Spleen (tissue), 11 donors: ENCODE measurements at regions not wholly inside any gene's neighbourhood (a gene's known extent, or its start where the extent isn't known, plus 50 kb on each side); places are given as distances from the start of the nearest gene placed in this dataset.

Experiments
- DNase-seq: peaks from one replicate; pipeline ENCODE4 v3.0.0-alpha.2; 2020
- H3K27ac ChIP-seq, 8 donors: fragments of 200-600 bp; sonication (generic) in 7 of 8; 1 replicate in 4 of 8; 2 replicates in 4 of 8; pipeline versions ENCODE4 v1.5.0 to v1.8.0; 2016 to 2021; ENCODE audit warnings: inconsistent platforms in 4 of 8, mild to moderate bottlenecking in 4 of 8, moderate library complexity in 1 of 8
- H3K27me3 ChIP-seq, 7 donors: fragments of 200-600 bp; sonication (generic) in 6 of 7; replicated peaks in 1 of 7; 1 replicate in 4 of 7; 2 replicates in 3 of 7; pipeline versions ENCODE4 v1.5.0 to v1.8.0; 2016 to 2021; ENCODE audit warnings: inconsistent platforms in 3 of 7, mild to moderate bottlenecking in 1 of 7
- H3K36me3 ChIP-seq, 6 donors: fragments of 200-600 bp; sonication (generic) in 5 of 6; 1 replicate in 4 of 6; 2 replicates in 2 of 6; pipeline versions ENCODE4 v1.5.0 to v1.8.0; 2016 to 2021; ENCODE audit warnings: inconsistent platforms in 2 of 6
- H3K4me1 ChIP-seq, 6 donors: fragments of 200-600 bp; sonication (generic) in 5 of 6; 1 replicate in 3 of 6; 2 replicates in 3 of 6; pipeline versions ENCODE4 v1.5.0 to v1.8.0; 2016 to 2021; ENCODE audit warnings: inconsistent platforms in 3 of 6
- H3K4me3 ChIP-seq, 8 donors: fragments of 200-600 bp; sonication (generic) in 7 of 8; 1 replicate in 4 of 8; 2 replicates in 4 of 8; pipeline versions ENCODE4 v1.5.0 to v1.8.0; 2016 to 2021; ENCODE audit warnings: inconsistent platforms in 4 of 8, mild to moderate bottlenecking in 4 of 8, moderate library complexity in 2 of 8
- H3K9me3 ChIP-seq, 8 donors: fragments of 200-600 bp; sonication (generic) in 7 of 8; 1 replicate in 4 of 8; 2 replicates in 4 of 8; pipeline versions ENCODE4 v1.5.0 to v1.8.0; 2016 to 2021; ENCODE audit warnings: inconsistent platforms in 4 of 8
- POLR2A ChIP-seq, 3 donors: fragments of 450-650 bp; IDR thresholded peaks; one replicate each; pipeline ENCODE4 v1.5.1; 2017; ENCODE audit warnings: antibody characterized with exemption in 3 of 3, mild to moderate bottlenecking in 1 of 3
- POLR2AphosphoS5 ChIP-seq, 3 donors: sonication (generic); formaldehyde crosslinking; IDR thresholded peaks; one replicate each; pipeline ENCODE4 v1.5.1; 2017; ENCODE audit warnings: antibody characterized with exemption in 3 of 3
- WGBS, 5 donors: extraction: QIAGEN DNeasy Blood & Tissue Kit in 3 of 5; methylation state at CpG; one replicate each; pipeline versions ENCODE4 v1.1.5 to v1.1.7; 2013 to 2018; 5-methylcytosine and 5-hydroxymethylcytosine counted together
- intact Hi-C: fragments of 100-400 bp; cut with DNase I; formaldehyde crosslinking; loops from one replicate; pipeline ENCODE4 v1.15.0; 2023; ENCODE audit warnings: low total_unique reads
- TF ChIP-seq, protein P1 (sequence below), 11 experiments: fragments of 200-600 bp in 7 of 11; fragments of 450-650 bp in 4 of 11; sonication (generic) in 4 of 11; IDR thresholded peaks in 8 of 11; conservative IDR thresholded peaks in 3 of 11; 1 replicate in 7 of 11; 2 replicates in 4 of 11; pipeline versions ENCODE4 v1.4.0 to v1.8.0; 2016 to 2021; ENCODE audit warnings: antibody characterized with exemption in 11 of 11, inconsistent platforms in 4 of 11, mild to moderate bottlenecking in 1 of 11
- donor health status: healthy with polysubstance abuse.
- donor health status: DM: no; HTN: no; CAD: no; lungs with moderate emphysema.
- donor health status: DM: no; HTN: no; CAD: no.
- donor health status: Bipolar disorder and iron deficiency.
- donor health status: healthy.
- donor health status: DM: no; HTN: no; CAD: no.
- donor health status: DM: yes; HTN: yes; CAD: no.

- no peaks in the 10 kb centered on the region for H3K27me3 ChIP-seq
- intact Hi-C loops, result no loop called here
- H3K36me3 ChIP-seq, result no peaks in the 10 kb centered on the region
- H3K4me3 ChIP-seq, result no peak overlapping the region
- no peak for DNase-seq
- TF ChIP-seq POLR2AphosphoS5 (IDR thresholded peaks at IDR 0.05) (no peak), POLR2A (IDR thresholded peaks at IDR 0.05) (no peak)
- TF ChIP-seq, protein P1, sequence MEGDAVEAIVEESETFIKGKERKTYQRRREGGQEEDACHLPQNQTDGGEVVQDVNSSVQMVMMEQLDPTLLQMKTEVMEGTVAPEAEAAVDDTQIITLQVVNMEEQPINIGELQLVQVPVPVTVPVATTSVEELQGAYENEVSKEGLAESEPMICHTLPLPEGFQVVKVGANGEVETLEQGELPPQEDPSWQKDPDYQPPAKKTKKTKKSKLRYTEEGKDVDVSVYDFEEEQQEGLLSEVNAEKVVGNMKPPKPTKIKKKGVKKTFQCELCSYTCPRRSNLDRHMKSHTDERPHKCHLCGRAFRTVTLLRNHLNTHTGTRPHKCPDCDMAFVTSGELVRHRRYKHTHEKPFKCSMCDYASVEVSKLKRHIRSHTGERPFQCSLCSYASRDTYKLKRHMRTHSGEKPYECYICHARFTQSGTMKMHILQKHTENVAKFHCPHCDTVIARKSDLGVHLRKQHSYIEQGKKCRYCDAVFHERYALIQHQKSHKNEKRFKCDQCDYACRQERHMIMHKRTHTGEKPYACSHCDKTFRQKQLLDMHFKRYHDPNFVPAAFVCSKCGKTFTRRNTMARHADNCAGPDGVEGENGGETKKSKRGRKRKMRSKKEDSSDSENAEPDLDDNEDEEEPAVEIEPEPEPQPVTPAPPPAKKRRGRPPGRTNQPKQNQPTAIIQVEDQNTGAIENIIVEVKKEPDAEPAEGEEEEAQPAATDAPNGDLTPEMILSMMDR (IDR thresholded peaks at IDR 0.05 in 8 of 11, conservative IDR thresholded peaks at IDR 0.05 in 3 of 11), result no peak
- no peak overlapping the region for H3K27ac ChIP-seq
- no peaks in the 10 kb centered on the region for H3K4me1 ChIP-seq
- WGBS, 5 donors, result 62 to 71% (median 65%) methylated on average over 4 of the region's 4 CpGs
- no peaks in the 10 kb centered on the region for H3K9me3 ChIP-seq
These were observed 150.9 kb upstream of the ANK2 start for GRCh38 chr4:112898357-112899141.

GRCh38 chr4:112900416-112900815 lies 149.0 kb upstream of the ANK2 start:
- Histone ChIP-seq H3K4me3 (no peak overlapping the region), H3K4me1 (no peaks in the 10 kb centered on the region), H3K27me3 (no peaks in the 10 kb centered on the region), H3K36me3 (no peaks in the 10 kb centered on the region), H3K9me3 (no peaks in the 10 kb centered on the region), H3K27ac (no peak overlapping the region)
- no peak for DNase-seq
- intact Hi-C loops, result no loop called here
- TF ChIP-seq POLR2AphosphoS5 (IDR thresholded peaks at IDR 0.05) (no peak), POLR2A (IDR thresholded peaks at IDR 0.05) (no peak)
- TF ChIP-seq, protein P1 (IDR thresholded peaks at IDR 0.05 in 8 of 11, conservative IDR thresholded peaks at IDR 0.05 in 3 of 11), result no peak
- 82 to 89% (median 85%) methylated on average over 2 of the region's 2 CpGs for WGBS, 5 donors

- intact Hi-C loops, result no loop called here
- TF ChIP-seq POLR2AphosphoS5 (IDR thresholded peaks at IDR 0.05) (no peak), POLR2A (IDR thresholded peaks at IDR 0.05) (no peak)
- TF ChIP-seq, protein P1 (IDR thresholded peaks at IDR 0.05 in 8 of 11, conservative IDR thresholded peaks at IDR 0.05 in 3 of 11), result no peak
- no peak overlapping the region for H3K27ac ChIP-seq
- H3K27me3 ChIP-seq, result no peaks in the 10 kb centered on the region
- H3K9me3 ChIP-seq, result no peaks in the 10 kb centered on the region
- H3K4me3 ChIP-seq, result no peak overlapping the region
- WGBS, 5 donors, result 88 to 100% (median 94%) methylated on average over 1 of the region's 1 CpG
- H3K36me3 ChIP-seq, result no peaks in the 10 kb centered on the region
- no peaks in the 10 kb centered on the region for H3K4me1 ChIP-seq
- DNase-seq, result no peak
These were observed 147.5 kb upstream of the ANK2 start for GRCh38 chr4:112901962-112902411.

DNA sequence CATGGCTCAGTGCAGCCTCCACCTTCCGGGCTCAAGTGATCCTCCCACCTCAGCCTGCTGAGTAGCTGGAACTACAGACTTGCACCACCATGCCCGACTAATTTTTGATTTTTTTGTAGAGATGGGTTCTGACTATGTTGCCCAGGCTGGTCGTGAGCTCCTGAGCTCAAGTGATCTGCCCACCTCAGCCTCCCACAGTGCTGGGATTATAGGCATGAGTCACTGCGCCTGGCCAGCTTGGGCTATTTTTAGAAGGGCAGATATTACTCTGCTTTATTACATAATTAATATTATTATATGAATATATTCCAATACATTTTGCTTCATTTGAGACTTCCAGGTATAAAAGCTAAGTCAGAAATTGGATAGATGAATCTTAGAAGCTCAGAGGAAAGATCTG lies 143.7 kb upstream of the ANK2 start:
- DNase-seq, result no peak
- 74 to 85% (median 80%) methylated on average over 4 of the region's 4 CpGs for WGBS, 5 donors

More for the DNA sequence above, 143.7 kb upstream of the ANK2 start:
- Histone ChIP-seq H3K27ac (no peak overlapping the region), H3K4me3 (no peak overlapping the region), H3K27me3 (no peaks in the 10 kb centered on the region), H3K4me1 (peaks cover 0 to 5% (median 0%) of the 10 kb centered on the region in 6 donors), H3K36me3 (no peaks in the 10 kb centered on the region), H3K9me3 (no peaks in the 10 kb centered on the region)
- intact Hi-C loops, result no loop called here
- no peak for TF ChIP-seq POLR2AphosphoS5 (IDR thresholded peaks at IDR 0.05)
- TF ChIP-seq POLR2A (IDR thresholded peaks at IDR 0.05), result no peak
- TF ChIP-seq, protein P1 (IDR thresholded peaks at IDR 0.05 in 8 of 11, conservative IDR thresholded peaks at IDR 0.05 in 3 of 11), result no peak
